CD4-positive, alpha-beta memory T cell (primary cell): ENCODE measurements at regions not wholly inside any gene's neighbourhood (a gene's known extent, or its start where the extent isn't known, plus 50 kb on each side); places are given as distances from the start of the nearest gene placed in this dataset.

Experiments
- CTCF ChIA-PET: fragments of 350-600 bp; sonication (Branson Sonifier 250); formaldehyde crosslinking; loops from one replicate; lab custom pipeline; 2021; ENCODE audit warnings: inconsistent platforms; ENCODE audit not compliant: partially characterized antibody; lab: Charles Lee
- POLR2A ChIA-PET: fragments of 350-600 bp; sonication (Branson Sonifier 250); formaldehyde crosslinking; loops from one replicate; lab custom pipeline; 2021; ENCODE audit not compliant: partially characterized antibody; lab: Charles Lee
- DNase-seq, 5 donors: peaks; one replicate each; pipeline versions ENCODE4 v3.0.0 to v3.0.0-alpha.2; 2020 to 2022; ENCODE audit warnings: mixed read lengths in 1 of 5
- H3K27ac ChIP-seq: one replicate; pipeline ENCODE4 v1.7.0; 2013; ENCODE audit warnings: low read depth, low read length
- H3K27me3 ChIP-seq: 2 replicates; pipeline ENCODE4 v1.7.0; 2013; ENCODE audit warnings: mild to moderate bottlenecking, low read length, moderate library complexity; ENCODE audit not compliant: insufficient read depth
- H3K36me3 ChIP-seq: 2 replicates; pipeline ENCODE4 v1.7.0; 2013; ENCODE audit warnings: mild to moderate bottlenecking, low read length, moderate library complexity; ENCODE audit not compliant: insufficient read depth
- H3K4me1 ChIP-seq: 2 replicates; pipeline ENCODE4 v1.7.0; 2013; ENCODE audit warnings: mild to moderate bottlenecking, low read length, moderate library complexity; ENCODE audit not compliant: insufficient read depth
- H3K4me3 ChIP-seq, 2 donors: one replicate each; pipeline ENCODE4 v1.7.0; 2013; ENCODE audit warnings: low read length in 2 of 2, mild to moderate bottlenecking in 1 of 2
- H3K9me3 ChIP-seq, 2 donors: one replicate each; pipeline ENCODE4 v1.7.0; 2013; ENCODE audit warnings: low read length in 2 of 2, control low read depth in 1 of 2; ENCODE audit not compliant: control insufficient read depth in 1 of 2
- H3K27ac Mint-ChIP-seq, 7 donors: one replicate each; pipeline ENCODE4 v1.8.0; 2020 to 2021; ENCODE audit warnings: mixed read lengths in 7 of 7, mild to moderate bottlenecking in 6 of 7, inconsistent platforms in 3 of 7, moderate library complexity in 3 of 7
- H3K27me3 Mint-ChIP-seq, 2 donors: one replicate each; pipeline ENCODE4 v1.8.0; 2020 to 2021; ENCODE audit warnings: mixed read lengths in 2 of 2
- H3K36me3 Mint-ChIP-seq, 2 donors: one replicate each; pipeline ENCODE4 v1.8.0; 2020 to 2021; ENCODE audit warnings: mixed read lengths in 2 of 2, inconsistent platforms in 1 of 2, mild to moderate bottlenecking in 1 of 2
- H3K4me1 Mint-ChIP-seq, 4 donors: one replicate each; pipeline ENCODE4 v1.8.0; 2020 to 2021; ENCODE audit warnings: mixed read lengths in 4 of 4, mild to moderate bottlenecking in 1 of 4
- H3K4me3 Mint-ChIP-seq, 8 donors: one replicate each; pipeline ENCODE4 v1.8.0; 2020 to 2021; ENCODE audit warnings: mixed read lengths in 8 of 8, mild to moderate bottlenecking in 7 of 8, moderate library complexity in 6 of 8, inconsistent platforms in 3 of 8
- H3K9me3 Mint-ChIP-seq, 8 donors: one replicate each; pipeline ENCODE4 v1.8.0; 2020 to 2021; ENCODE audit warnings: mixed read lengths in 8 of 8, mild to moderate bottlenecking in 5 of 8, inconsistent platforms in 3 of 8, moderate library complexity in 1 of 8
- intact Hi-C: fragments of 100-400 bp; cut with micrococcal nuclease; formaldehyde crosslinking; loops from one replicate; pipeline ENCODE4 v1.15.1; 2023

DNA sequence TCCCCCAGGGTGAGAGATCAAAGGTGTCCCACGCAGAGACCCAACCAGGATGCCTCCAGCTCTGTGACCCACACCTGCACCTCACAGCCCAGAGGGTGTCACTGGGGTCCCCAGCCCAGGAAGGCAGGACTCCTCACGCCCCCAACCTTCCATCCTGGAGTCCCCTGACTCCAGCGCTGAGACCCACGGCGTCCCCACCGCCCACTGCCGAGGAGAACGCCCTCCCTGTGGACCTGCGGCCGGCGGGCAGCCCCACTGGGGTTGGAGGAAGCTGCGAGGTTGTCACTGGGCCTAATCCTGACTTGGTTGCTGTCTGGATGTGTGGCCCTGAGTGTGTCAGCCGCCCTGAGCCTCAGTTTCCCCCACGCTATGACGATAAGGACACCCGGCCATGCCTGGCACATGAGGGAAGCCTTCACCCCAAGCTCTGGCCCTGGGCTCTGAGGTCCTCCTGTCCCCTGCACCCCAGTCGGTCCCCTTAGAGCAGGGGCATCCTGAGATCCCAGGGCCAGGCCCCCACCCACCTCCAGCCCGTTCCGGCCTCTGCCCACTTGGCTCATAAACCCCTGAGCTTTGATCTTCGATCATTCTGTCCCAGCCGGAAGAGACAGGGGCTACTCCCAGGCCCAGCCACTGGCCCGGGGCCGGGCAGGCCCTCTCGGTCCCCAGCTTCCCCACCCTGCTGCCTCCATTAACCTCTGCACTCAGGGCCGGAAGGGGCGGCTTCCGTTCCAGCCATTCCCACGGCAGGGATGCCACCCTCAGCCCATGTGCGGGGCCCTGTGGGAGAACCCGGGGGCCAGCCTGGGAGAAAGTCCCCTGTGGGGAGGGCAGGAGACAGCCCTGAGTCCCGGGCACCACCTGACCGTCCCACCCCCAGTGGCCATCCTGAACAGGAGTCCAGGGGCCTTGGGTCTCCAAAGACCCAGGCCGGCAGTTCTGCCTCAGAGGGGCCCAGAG is 113.2 kb downstream of the MICALL2 start:
- DNase-seq = peak in 1 of 5 donors; percentile 16
- ChIA-PET CTCF (no interaction called here), POLR2A (no interaction called here)
- H3K27me3 ChIP-seq = no peaks in the 10 kb centered on the region
- no peaks in the 10 kb centered on the region for H3K4me1 ChIP-seq
- intact Hi-C loops = no loop called here
- no peak overlapping the region for H3K4me3 Mint-ChIP-seq
- H3K4me1 Mint-ChIP-seq = no peaks in the 10 kb centered on the region
- no peaks in the 10 kb centered on the region for H3K36me3 Mint-ChIP-seq
- H3K9me3 Mint-ChIP-seq = peaks cover 0 to 3% (median 0%) of the 10 kb centered on the region in 8 donors
- peaks cover 0 to 12% of the 10 kb centered on the region in 2 donors for H3K27me3 Mint-ChIP-seq
- H3K9me3 ChIP-seq = no peaks in the 10 kb centered on the region
- no peaks in the 10 kb centered on the region for H3K36me3 ChIP-seq
- H3K27ac ChIP-seq = no peak overlapping the region
- no peak overlapping the region for H3K4me3 ChIP-seq
- no peak overlapping the region for H3K27ac Mint-ChIP-seq

DNA sequence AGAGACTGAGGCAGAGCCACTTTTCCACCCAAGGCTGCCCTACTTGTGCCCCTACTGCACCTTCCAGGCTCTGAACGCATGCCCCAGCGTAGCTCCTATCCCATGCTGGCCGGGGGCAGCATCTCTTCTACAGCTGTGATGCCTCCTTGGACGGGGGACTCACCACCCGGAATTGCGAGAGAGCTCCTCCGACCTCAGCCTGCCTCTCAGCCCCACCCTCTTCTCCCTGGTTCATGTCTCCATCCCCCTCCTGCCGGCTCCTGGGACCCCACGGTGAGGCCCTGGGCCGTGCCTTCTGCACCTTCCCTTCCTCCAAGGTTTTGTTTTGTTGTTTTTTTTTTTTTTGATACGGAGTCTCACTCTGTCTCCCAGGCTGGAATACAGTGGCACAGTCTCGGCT is 112.4 kb downstream of the MICALL2 start:
- no peaks in the 10 kb centered on the region for H3K9me3 ChIP-seq
- Mint-ChIP-seq H3K36me3 (no peaks in the 10 kb centered on the region), H3K27me3 (peaks cover 0 to 12% of the 10 kb centered on the region in 2 donors), H3K4me3 (no peak overlapping the region), H3K27ac (no peak overlapping the region), H3K4me1 (no peaks in the 10 kb centered on the region), H3K9me3 (peaks cover 0 to 3% (median 0%) of the 10 kb centered on the region in 8 donors)
- CTCF ChIA-PET = no interaction called here
- no peak overlapping the region for H3K4me3 ChIP-seq
- no peak overlapping the region for H3K27ac ChIP-seq
- no peaks in the 10 kb centered on the region for H3K36me3 ChIP-seq
- H3K4me1 ChIP-seq = no peaks in the 10 kb centered on the region
- intact Hi-C loops = no loop called here
- POLR2A ChIA-PET = no interaction called here
- DNase-seq = no peak
- no peaks in the 10 kb centered on the region for H3K27me3 ChIP-seq

- no peaks in the 10 kb centered on the region for H3K4me1 ChIP-seq
- no peaks in the 10 kb centered on the region for H3K9me3 Mint-ChIP-seq
- peaks cover 0 to 12% of the 10 kb centered on the region in 2 donors for H3K27me3 Mint-ChIP-seq
- no peak overlapping the region for H3K27ac ChIP-seq
- H3K27ac Mint-ChIP-seq = no peak overlapping the region
- ChIA-PET CTCF (no interaction called here), POLR2A (no interaction called here)
- H3K4me1 Mint-ChIP-seq = no peaks in the 10 kb centered on the region
- intact Hi-C loops = no loop called here
- H3K36me3 ChIP-seq = no peaks in the 10 kb centered on the region
- no peaks in the 10 kb centered on the region for H3K9me3 ChIP-seq
- no peak overlapping the region for H3K4me3 Mint-ChIP-seq
- no peak overlapping the region for H3K4me3 ChIP-seq
- H3K27me3 ChIP-seq = no peaks in the 10 kb centered on the region
- no peaks in the 10 kb centered on the region for H3K36me3 Mint-ChIP-seq
- DNase-seq = peak in 1 of 5 donors; percentile 3
Observed at GRCh38 chr7:1348096-1348822, 111.0 kb downstream of the MICALL2 start.

DNA sequence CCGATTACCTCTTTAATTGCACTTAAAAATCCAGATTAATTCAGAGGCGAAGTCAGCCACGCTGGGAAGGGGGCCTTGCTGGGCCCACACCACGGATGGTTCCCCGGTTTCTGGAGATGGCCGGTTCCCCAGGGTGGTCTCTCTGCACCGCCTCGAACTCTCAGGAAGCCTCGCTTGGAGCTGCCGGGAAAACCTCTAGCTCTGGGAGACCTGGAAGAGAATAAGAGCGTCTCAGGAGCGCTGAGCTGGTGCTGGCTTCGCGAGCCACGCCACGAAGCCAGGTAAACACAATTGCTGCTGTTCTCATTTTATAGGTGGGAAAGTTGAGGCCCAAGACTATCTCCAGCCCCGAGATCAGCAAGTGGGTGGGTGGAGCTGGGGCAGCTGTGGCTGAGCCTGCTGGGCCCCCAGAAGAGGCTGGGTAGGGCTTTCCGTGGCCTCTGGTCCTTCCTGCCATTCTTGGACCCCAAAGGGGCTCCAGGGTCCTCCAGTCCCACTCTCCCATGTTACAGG is 110.4 kb downstream of the MICALL2 start:
- no peak for DNase-seq
- POLR2A ChIA-PET = no interaction called here
- no peak overlapping the region for H3K27ac ChIP-seq
- intact Hi-C loops = no loop called here
- no peak overlapping the region for H3K4me3 ChIP-seq
- no peak overlapping the region for H3K4me3 Mint-ChIP-seq
- H3K36me3 Mint-ChIP-seq = no peaks in the 10 kb centered on the region
- H3K4me1 Mint-ChIP-seq = no peaks in the 10 kb centered on the region
- no peaks in the 10 kb centered on the region for H3K9me3 ChIP-seq
- H3K9me3 Mint-ChIP-seq = no peaks in the 10 kb centered on the region
- H3K27me3 Mint-ChIP-seq = peaks cover 0 to 12% of the 10 kb centered on the region in 2 donors
- no peaks in the 10 kb centered on the region for H3K4me1 ChIP-seq
- no peaks in the 10 kb centered on the region for H3K36me3 ChIP-seq
- CTCF ChIA-PET = no interaction called here
- H3K27me3 ChIP-seq = no peaks in the 10 kb centered on the region
- H3K27ac Mint-ChIP-seq = no peak overlapping the region

GRCh38 chr7:1349351-1349761 is 109.9 kb downstream of the MICALL2 start:
- Mint-ChIP-seq H3K27ac (no peak overlapping the region), H3K4me3 (no peak overlapping the region), H3K36me3 (no peaks in the 10 kb centered on the region), H3K27me3 (peaks cover 0 to 12% of the 10 kb centered on the region in 2 donors), H3K4me1 (no peaks in the 10 kb centered on the region), H3K9me3 (no peaks in the 10 kb centered on the region)
- CTCF ChIA-PET = no interaction called here
- peak in 1 of 5 donors; percentile 25 for DNase-seq
- Histone ChIP-seq H3K9me3 (no peaks in the 10 kb centered on the region), H3K4me3 (no peak overlapping the region), H3K27me3 (no peaks in the 10 kb centered on the region), H3K36me3 (no peaks in the 10 kb centered on the region), H3K4me1 (no peaks in the 10 kb centered on the region), H3K27ac (no peak overlapping the region)
- intact Hi-C loops = no loop called here
- POLR2A ChIA-PET = no interaction called here

DNA sequence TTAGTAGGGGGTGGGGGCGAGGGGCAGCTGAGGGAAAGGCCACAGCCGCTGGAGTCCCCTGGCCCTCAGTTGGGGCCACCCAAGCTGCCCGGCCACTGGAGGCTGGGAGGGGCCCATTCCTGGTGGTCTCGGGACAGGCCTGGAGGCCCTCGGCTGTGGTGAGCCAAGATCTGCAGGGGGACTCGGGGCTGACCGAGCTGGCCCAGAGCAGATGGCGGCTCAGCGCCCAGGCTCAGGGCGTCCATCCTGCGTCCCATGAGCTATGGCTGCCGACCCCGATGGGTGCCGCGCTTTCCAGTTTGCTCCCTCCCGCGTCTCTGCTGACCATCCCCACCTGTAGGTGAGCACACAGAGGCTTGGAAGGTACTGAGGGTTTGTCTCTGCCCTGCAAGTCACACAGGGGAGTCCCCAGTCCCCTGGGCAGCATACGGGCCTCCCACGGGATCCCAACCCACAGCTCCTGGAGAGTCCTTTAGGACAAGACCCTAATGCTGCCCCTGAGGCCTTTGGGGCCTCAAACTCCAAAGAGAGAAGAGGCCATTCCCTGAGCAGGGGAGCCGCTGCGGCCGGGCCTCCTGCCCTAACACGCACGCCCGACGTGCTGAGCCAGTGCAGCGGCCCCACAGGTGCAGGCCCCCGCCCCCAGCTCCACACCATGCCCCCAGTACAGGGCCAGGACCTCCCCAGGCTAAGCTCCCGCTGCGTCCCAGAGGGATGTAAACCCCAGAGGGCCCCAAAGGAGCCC is 107.2 kb downstream of the MICALL2 start:
- no peaks in the 10 kb centered on the region for H3K4me1 Mint-ChIP-seq
- DNase-seq = peak in 1 of 5 donors; percentile 14
- no peak overlapping the region for H3K4me3 Mint-ChIP-seq
- H3K4me3 ChIP-seq = no peak overlapping the region
- no peaks in the 10 kb centered on the region for H3K4me1 ChIP-seq
- intact Hi-C loops = no loop called here
- no peaks in the 10 kb centered on the region for H3K9me3 Mint-ChIP-seq
- H3K36me3 ChIP-seq = no peaks in the 10 kb centered on the region
- no peak overlapping the region for H3K27ac ChIP-seq
- H3K27me3 ChIP-seq = no peaks in the 10 kb centered on the region
- H3K9me3 ChIP-seq = no peaks in the 10 kb centered on the region
- H3K27ac Mint-ChIP-seq = no peak overlapping the region
- POLR2A ChIA-PET = no interaction called here
- CTCF ChIA-PET = interaction anchor here (0.8 kb wide), 1 partner anchor 72 kb away, joined by 3 read pairs; no protein-coding TSS in a partner anchor
- peaks cover 5 to 12% of the 10 kb centered on the region in 2 donors for H3K27me3 Mint-ChIP-seq
- no peaks in the 10 kb centered on the region for H3K36me3 Mint-ChIP-seq
